Hippocampal formation (tissue), 2 donors: ENCODE measurements at regions not wholly inside any gene's neighbourhood (a gene's known extent, or its start where the extent isn't known, plus 50 kb on each side); places are given as distances from the start of the nearest gene placed in this dataset.
"Not testable (repeated sequence)": the region's sequence is repeated elsewhere in the genome, so short reads cannot be mapped to it uniquely, and the experiment has no call there.

Source experiments
- DNase-seq, 2 donors: peaks; one replicate each; lab custom pipeline; 2025; lab: John Stamatoyannopoulos, UW

- no peak for DNase-seq
These were observed 1360.1 kb upstream of the GJE1 start for GRCh38 chr6:140772576-140772975.

- no peak for DNase-seq
These were observed 1364.6 kb upstream of the GJE1 start for GRCh38 chr6:140768133-140768532.

GRCh38 chr6:140766999-140767398 lies 1365.7 kb upstream of the GJE1 start:
- no peak for DNase-seq

- DNase-seq: no peak
These were observed 1374.4 kb upstream of the GJE1 start for GRCh38 chr6:140758169-140758877.

GRCh38 chr6:140752234-140752633 lies 1377.8 kb upstream of the CITED2 start:
- no peak for DNase-seq

GRCh38 chr6:140747114-140747513 lies 1372.7 kb upstream of the CITED2 start:
- DNase-seq: no peak

- DNase-seq: no peak
These were observed 1370.3 kb upstream of the CITED2 start for GRCh38 chr6:140744659-140745320.

- no peak for DNase-seq
These were observed 1361.8 kb upstream of the CITED2 start for GRCh38 chr6:140736231-140736630.

GRCh38 chr6:140732991-140733390 lies 1358.5 kb upstream of the CITED2 start:
- peak in 1 of 2 donors; percentile 11 for DNase-seq

GRCh38 chr6:140732155-140732554 lies 1357.7 kb upstream of the CITED2 start:
- DNase-seq: no peak

GRCh38 chr6:140731741-140732140 lies 1357.3 kb upstream of the CITED2 start:
- no peak for DNase-seq

- DNase-seq: no peak
These were observed 1355.1 kb upstream of the CITED2 start for GRCh38 chr6:140729521-140729920.

GRCh38 chr6:140718021-140718420 lies 1343.6 kb upstream of the CITED2 start:
- DNase-seq: no peak

GRCh38 chr6:140713495-140713894 lies 1339.0 kb upstream of the CITED2 start:
- no peak for DNase-seq

GRCh38 chr6:140711019-140711613 lies 1336.7 kb upstream of the CITED2 start:
- no peak for DNase-seq

GRCh38 chr6:140708441-140708840 lies 1334.0 kb upstream of the CITED2 start:
- DNase-seq: no peak

- not testable (repeated sequence) for DNase-seq
These were observed 1329.6 kb upstream of the CITED2 start for GRCh38 chr6:140704008-140704407.

GRCh38 chr6:140697585-140697984 lies 1323.1 kb upstream of the CITED2 start:
- DNase-seq: no peak

- DNase-seq: no peak
These were observed 1310.5 kb upstream of the CITED2 start for GRCh38 chr6:140684776-140685550.

- no peak for DNase-seq
These were observed 1303.5 kb upstream of the CITED2 start for GRCh38 chr6:140677781-140678528.

- no peak for DNase-seq
These were observed 1297.5 kb upstream of the CITED2 start for GRCh38 chr6:140671926-140672325.

GRCh38 chr6:140670021-140670420 lies 1295.6 kb upstream of the CITED2 start:
- no peak for DNase-seq
